Esophagus squamous epithelium (tissue), 4 donors: ENCODE measurements at regions not wholly inside any gene's neighbourhood (a gene's known extent, or its start where the extent isn't known, plus 50 kb on each side); places are given as distances from the start of the nearest gene placed in this dataset.

ENCODE experiments used
- CTCF ChIP-seq, 6 experiments: fragments of 450-650 bp in 4 of 6; fragments of 200-600 bp in 2 of 6; sonication (generic) in 2 of 6; IDR thresholded peaks; one replicate each; pipeline ENCODE4 v1.5.1; 2016 to 2019; ENCODE audit warnings: antibody characterized with exemption in 6 of 6, mild to moderate bottlenecking in 4 of 6, moderate library complexity in 4 of 6
- POLR2A ChIP-seq, 4 donors: fragments of 450-650 bp; IDR thresholded peaks; one replicate each; pipeline ENCODE4 v1.6.1; 2017; ENCODE audit warnings: antibody characterized with exemption in 4 of 4, mild to moderate bottlenecking in 4 of 4, moderate library complexity in 3 of 4

GRCh38 chr2:236517251-236518031 is 52.2 kb upstream of the ACKR3 start:
- no peak for TF ChIP-seq CTCF (IDR thresholded peaks at IDR 0.05)
- TF ChIP-seq POLR2A (IDR thresholded peaks at IDR 0.05): no peak
